H1 (cell line): ENCODE measurements at regions not wholly inside any gene's neighbourhood (a gene's known extent, or its start where the extent isn't known, plus 50 kb on each side); places are given as distances from the start of the nearest gene placed in this dataset.

ENCODE experiments used
- CTCF ChIA-PET: fragments of 300-600 bp; sonication (Branson Sonifier 250); formaldehyde crosslinking; loops from one replicate; lab custom pipeline; 2021; ENCODE audit not compliant: partially characterized antibody; lab: Charles Lee
- POLR2A ChIA-PET: fragments of 300-600 bp; sonication (Branson Sonifier 250); formaldehyde crosslinking; loops from one replicate; lab custom pipeline; 2021; ENCODE audit warnings: inconsistent platforms; ENCODE audit not compliant: partially characterized antibody; lab: Charles Lee
- DNase-seq, 2 experiments: peaks; one replicate each; pipeline versions ENCODE4 v3.0.0 to v3.0.0-alpha.2; 2010 to 2022; ENCODE audit warnings: low spot score in 2 of 2, low read depth in 1 of 2, mixed read lengths in 1 of 2
- FAIRE-seq: peaks from 2 replicates; lab custom pipeline; 2011; peaks lifted over from hg19 to GRCh38; lab: Jason Lieb, UNC
- H2AFZ ChIP-seq: 2 replicates; pipeline ENCODE4 v1.8.1; 2012; ENCODE audit warnings: low read length, inconsistent platforms
- H2AK5ac ChIP-seq: 2 replicates; pipeline ENCODE4 v1.6.1; 2013; ENCODE audit warnings: low read depth, low read length
- H2BK120ac ChIP-seq: replicated peaks from 2 replicates; pipeline ENCODE3; 2013; ENCODE audit warnings: low read depth, low read length, inconsistent platforms
- H2BK12ac ChIP-seq: 2 replicates; pipeline ENCODE4 v1.6.1; 2013; ENCODE audit warnings: low read depth, low read length
- H2BK15ac ChIP-seq: 2 replicates; pipeline ENCODE4 v1.6.1; 2013; ENCODE audit warnings: low read length
- H2BK20ac ChIP-seq: 2 replicates; pipeline ENCODE4 v1.6.1; 2013; ENCODE audit warnings: low read length
- H2BK5ac ChIP-seq: 2 replicates; pipeline ENCODE4 v1.6.1; 2013; ENCODE audit warnings: low read depth, low read length
- H3K14ac ChIP-seq: 2 replicates; pipeline ENCODE4 v1.6.1; 2013; ENCODE audit warnings: inconsistent platforms; ENCODE audit not compliant: insufficient read length
- H3K18ac ChIP-seq: 2 replicates; pipeline ENCODE4 v1.6.1; 2013; ENCODE audit warnings: low read length; ENCODE audit errors: extremely low read depth
- H3K23ac ChIP-seq: 2 replicates; pipeline ENCODE4 v1.6.1; 2013; ENCODE audit warnings: inconsistent platforms; ENCODE audit not compliant: insufficient read length
- H3K23me2 ChIP-seq: 2 replicates; pipeline ENCODE4 v1.6.1; 2013; ENCODE audit warnings: low read depth, low read length
- H3K27ac ChIP-seq: 2 replicates; pipeline ENCODE4 v1.6.1; 2011; ENCODE audit warnings: low read depth, low read length, inconsistent platforms
- H3K27me3 ChIP-seq, 4 experiments: replicated peaks in 1 of 4; 1 replicate in 1 of 4; 2 replicates in 3 of 4; pipeline versions ENCODE4 v1.6.1 to v1.8.1; 2011 to 2013; ENCODE audit warnings: low read length in 3 of 4, mild to moderate bottlenecking in 3 of 4, inconsistent platforms in 2 of 4, mixed read lengths in 2 of 4, moderate library complexity in 1 of 4; ENCODE audit not compliant: control insufficient read depth in 3 of 4, insufficient read depth in 3 of 4; ENCODE audit errors: extremely low read depth in 1 of 4
- H3K36me3 ChIP-seq, 4 experiments: 2 replicates each; pipeline versions ENCODE4 v1.6.1 to v1.8.1; 2011 to 2013; ENCODE audit warnings: mild to moderate bottlenecking in 4 of 4, low read length in 3 of 4, moderate library complexity in 2 of 4, control low read depth in 1 of 4, inconsistent platforms in 1 of 4; ENCODE audit not compliant: insufficient read depth in 4 of 4, control insufficient read depth in 2 of 4
- H3K4ac ChIP-seq: replicated peaks from 2 replicates; pipeline ENCODE3; 2013; ENCODE audit warnings: low read length, low read depth, mixed read lengths, inconsistent platforms; ENCODE audit not compliant: insufficient read length
- H3K4me1 ChIP-seq, 4 experiments: replicated peaks in 1 of 4; 1 replicate in 1 of 4; 2 replicates in 3 of 4; pipeline versions ENCODE4 v1.6.1 to v1.8.1; 2011 to 2013; ENCODE audit warnings: low read length in 3 of 4, inconsistent platforms in 2 of 4, mixed read lengths in 1 of 4; ENCODE audit not compliant: insufficient read depth in 4 of 4, control insufficient read depth in 3 of 4
- H3K4me2 ChIP-seq, 2 experiments: 2 replicates each; pipeline versions ENCODE4 v1.6.1 to v1.8.1; 2011 to 2013; ENCODE audit warnings: low read depth in 2 of 2, low read length in 2 of 2, control low read depth in 1 of 2, inconsistent platforms in 1 of 2, mild to moderate bottlenecking in 1 of 2; ENCODE audit not compliant: insufficient read depth in 1 of 2
- H3K4me3 ChIP-seq, 4 experiments: fragments of 200-600, 300-600 bp in 1 of 4; sonication (generic), shearing (Covaris generic), sonication (Bioruptor Twin) in 1 of 4; 2 replicates each; pipeline versions ENCODE4 v1.5.1 to v1.8.1; 2011 to 2016; ENCODE audit warnings: low read length in 4 of 4, low read depth in 3 of 4, control low read depth in 2 of 4, inconsistent platforms in 2 of 4, mild to moderate bottlenecking in 2 of 4, mixed read lengths in 1 of 4, moderate library complexity in 1 of 4; ENCODE audit not compliant: insufficient read depth in 2 of 4; ENCODE audit errors: extremely low read depth in 1 of 4
- H3K56ac ChIP-seq: replicated peaks from 2 replicates; pipeline ENCODE3; 2013; ENCODE audit warnings: low read depth, mild to moderate bottlenecking, mixed read lengths, low read length, inconsistent platforms; ENCODE audit not compliant: insufficient read length
- H3K79me1 ChIP-seq: 2 replicates; pipeline ENCODE4 v1.6.1; 2013; ENCODE audit warnings: low read depth, low read length, control low read depth
- H3K79me2 ChIP-seq, 2 experiments: 2 replicates each; pipeline versions ENCODE4 v1.6.1 to v1.8.1; 2012 to 2013; ENCODE audit warnings: low read length in 2 of 2, mild to moderate bottlenecking in 2 of 2, inconsistent platforms in 1 of 2; ENCODE audit not compliant: insufficient read depth in 2 of 2, control insufficient read depth in 1 of 2
- H3K9ac ChIP-seq, 4 experiments: replicated peaks in 1 of 4; 1 replicate in 1 of 4; 2 replicates in 3 of 4; pipeline versions ENCODE4 v1.6.1 to v1.8.1; 2011 to 2013; ENCODE audit warnings: low read depth in 3 of 4, low read length in 3 of 4, control low read depth in 2 of 4, mild to moderate bottlenecking in 2 of 4, moderate library complexity in 2 of 4, inconsistent platforms in 1 of 4; ENCODE audit errors: extremely low read depth in 1 of 4
- H3K9me3 ChIP-seq, 2 experiments: 2 replicates each; pipeline versions ENCODE4 v1.6.1 to v1.8.1; 2012 to 2013; ENCODE audit warnings: mild to moderate bottlenecking in 2 of 2, moderate library complexity in 2 of 2, control low read depth in 1 of 2, inconsistent platforms in 1 of 2, low read depth in 1 of 2, low read length in 1 of 2, mixed read lengths in 1 of 2; ENCODE audit not compliant: insufficient read depth in 2 of 2
- H4K20me1 ChIP-seq, 2 experiments: replicated peaks in 1 of 2; 2 replicates each; pipeline versions ENCODE3 to v1.8.1; 2011 to 2013; ENCODE audit warnings: inconsistent platforms in 2 of 2, low read length in 2 of 2, mild to moderate bottlenecking in 1 of 2; ENCODE audit not compliant: insufficient read depth in 2 of 2, control insufficient read depth in 1 of 2
- H4K5ac ChIP-seq: 2 replicates; pipeline ENCODE4 v1.6.1; 2013; ENCODE audit warnings: low read length, low read depth, mixed read lengths, inconsistent platforms; ENCODE audit not compliant: insufficient read length
- H4K8ac ChIP-seq: 2 replicates; pipeline ENCODE4 v1.8.0; 2013; ENCODE audit warnings: mild to moderate bottlenecking, moderate library complexity, low read length, inconsistent platforms; ENCODE audit not compliant: insufficient read depth; ENCODE audit errors: extremely low read depth
- H4K91ac ChIP-seq: replicated peaks from 2 replicates; pipeline ENCODE3; 2013; ENCODE audit warnings: low read length, mixed read lengths, inconsistent platforms; ENCODE audit not compliant: insufficient read length
- BACH1 ChIP-seq: IDR thresholded peaks from 2 replicates; pipeline ENCODE4 v1.6.1; 2012; ENCODE audit warnings: low read length, improper control_type of control experiment
- BCL11A ChIP-seq, 2 experiments: IDR thresholded peaks; one replicate each; pipeline ENCODE4 v1.6.1; 2011; ENCODE audit warnings: low read depth in 2 of 2, low read length in 2 of 2, mild to moderate bottlenecking in 2 of 2
- CBX8 ChIP-seq: fragments of 300-800, 300-1000 bp; sonication (generic); IDR thresholded peaks from 2 replicates; pipeline ENCODE4 v1.7.1; 2016; ENCODE audit warnings: low read depth, low read length, borderline replicate concordance
- CHD1 ChIP-seq: IDR thresholded peaks from 2 replicates; pipeline ENCODE4 v1.6.1; 2012; ENCODE audit warnings: low read depth, low read length, improper control_type of control experiment
- CREB1 ChIP-seq: IDR thresholded peaks from 2 replicates; pipeline ENCODE4 v1.6.1; 2012; ENCODE audit warnings: inconsistent platforms
- FOSL1 ChIP-seq: IDR thresholded peaks from 2 replicates; pipeline ENCODE4 v1.6.1; 2011; ENCODE audit warnings: mild to moderate bottlenecking, low read depth, low read length, moderate library complexity; ENCODE audit not compliant: insufficient read depth
- GABPA ChIP-seq: IDR thresholded peaks from 2 replicates; pipeline ENCODE4 v1.6.1; 2011; ENCODE audit warnings: mild to moderate bottlenecking, low read length, moderate library complexity, borderline replicate concordance; ENCODE audit not compliant: insufficient read depth
- JUND ChIP-seq: IDR thresholded peaks from 2 replicates; pipeline ENCODE4 v1.6.1; 2011; ENCODE audit warnings: mild to moderate bottlenecking, improper control_type of control experiment, low read length
- KDM4A ChIP-seq: IDR thresholded peaks from one replicate; pipeline ENCODE4 v1.7.1; 2012; ENCODE audit warnings: low read depth, mild to moderate bottlenecking, moderate library complexity, low read length, inconsistent platforms; ENCODE audit not compliant: severe bottlenecking
- MAFK ChIP-seq: IDR thresholded peaks from 2 replicates; pipeline ENCODE4 v1.6.1; 2012; ENCODE audit warnings: low read depth, mild to moderate bottlenecking, improper control_type of control experiment, low read length
- RXRA ChIP-seq: IDR thresholded peaks from 2 replicates; pipeline ENCODE4 v1.6.1; 2011; ENCODE audit warnings: low read depth, mild to moderate bottlenecking, low read length, moderate library complexity; ENCODE audit not compliant: insufficient read depth
- YY1 ChIP-seq: IDR thresholded peaks from 2 replicates; pipeline ENCODE4 v1.6.1; 2011; ENCODE audit warnings: low read depth, mild to moderate bottlenecking, low read length
- ZNF274 ChIP-seq: IDR thresholded peaks from 2 replicates; pipeline ENCODE4 v1.7.0; 2012; ENCODE audit warnings: low read length, borderline replicate concordance; ENCODE audit errors: extremely low read depth
- WGBS, 2 experiments: shearing (Covaris generic) in 1 of 2; methylation state at CpG; one replicate each; pipeline versions ENCODE4 v1.1.6 to v1.1.7; 2013 to 2015; ENCODE audit warnings: low lambda C conversion rate in 2 of 2, mixed read lengths in 2 of 2, inconsistent platforms in 1 of 2, low coverage in 1 of 2, missing lambda C conversion rate in 1 of 2; ENCODE audit not compliant: insufficient replicate concordance in 2 of 2, insufficient coverage in 1 of 2, insufficient read length in 1 of 2; ENCODE audit errors: extremely low coverage in 1 of 2, missing lambda C conversion rate in 1 of 2; 5-methylcytosine and 5-hydroxymethylcytosine counted together
- TF ChIP-seq, protein P1 (sequence below): IDR thresholded peaks from 2 replicates; pipeline ENCODE4 v1.6.1; 2012; ENCODE audit warnings: low read length, inconsistent platforms

DNA sequence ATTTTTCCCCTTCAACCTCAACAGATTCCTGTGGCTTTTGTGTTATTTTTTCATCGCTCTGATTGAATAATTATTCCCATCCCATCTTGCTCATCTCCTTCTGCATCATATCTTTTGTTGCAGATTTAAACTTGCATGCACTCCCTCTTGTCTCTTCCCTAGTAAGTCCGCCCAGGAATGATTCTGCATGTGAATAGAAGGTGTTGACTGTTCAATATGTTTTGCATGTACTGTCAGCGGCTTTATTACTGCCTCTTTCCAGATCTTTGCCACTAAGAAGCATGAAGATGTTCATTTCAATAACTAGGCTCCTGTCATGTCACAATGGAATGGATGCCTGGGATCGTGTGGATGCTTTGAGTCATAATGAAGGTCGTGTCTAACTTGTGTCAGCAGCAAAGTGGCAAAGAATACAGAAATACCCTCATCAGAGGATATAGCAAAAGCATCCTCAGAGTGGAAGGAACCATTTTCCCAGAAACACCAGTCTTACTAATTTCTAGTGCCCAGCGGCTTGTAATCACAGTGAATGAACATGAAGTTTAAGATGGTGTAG, 62.6 kb upstream of the SEM1 start:
- 85% methylated on average over 6 of the region's 6 CpGs; no CpG with 5 or more reads in 1 of the 2 experiments for WGBS, 2 experiments
- H2AFZ ChIP-seq: no peak overlapping the region
- no peak for TF ChIP-seq ZNF274
- no peak for TF ChIP-seq GABPA
- TF ChIP-seq CBX8: no peak
- no peak for TF ChIP-seq YY1
- TF ChIP-seq, protein P1, sequence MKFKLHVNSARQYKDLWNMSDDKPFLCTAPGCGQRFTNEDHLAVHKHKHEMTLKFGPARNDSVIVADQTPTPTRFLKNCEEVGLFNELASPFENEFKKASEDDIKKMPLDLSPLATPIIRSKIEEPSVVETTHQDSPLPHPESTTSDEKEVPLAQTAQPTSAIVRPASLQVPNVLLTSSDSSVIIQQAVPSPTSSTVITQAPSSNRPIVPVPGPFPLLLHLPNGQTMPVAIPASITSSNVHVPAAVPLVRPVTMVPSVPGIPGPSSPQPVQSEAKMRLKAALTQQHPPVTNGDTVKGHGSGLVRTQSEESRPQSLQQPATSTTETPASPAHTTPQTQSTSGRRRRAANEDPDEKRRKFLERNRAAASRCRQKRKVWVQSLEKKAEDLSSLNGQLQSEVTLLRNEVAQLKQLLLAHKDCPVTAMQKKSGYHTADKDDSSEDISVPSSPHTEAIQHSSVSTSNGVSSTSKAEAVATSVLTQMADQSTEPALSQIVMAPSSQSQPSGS: no peak
- TF ChIP-seq JUND: no peak
- no peak for TF ChIP-seq CREB1
- no peak for TF ChIP-seq BACH1
- TF ChIP-seq RXRA: no peak
- no peak for TF ChIP-seq BCL11A (IDR thresholded peaks at IDR 0.05; ENCODE audit: low read depth in 2 of 2, low read length in 2 of 2)
- TF ChIP-seq CHD1: no peak
- no peak for TF ChIP-seq MAFK
- no peak for TF ChIP-seq KDM4A
- no peak for TF ChIP-seq FOSL1

More for the DNA sequence above, 62.6 kb upstream of the SEM1 start:
- Histone ChIP-seq H3K4me2 (no peak overlapping the region), H3K9me3 (no peaks in the 10 kb centered on the region), H2BK15ac (no peak overlapping the region), H4K8ac (no peak overlapping the region), H2BK20ac (no peak overlapping the region), H3K36me3 (no peaks in the 10 kb centered on the region), H3K4me3 (no peak overlapping the region), H2AK5ac (no peak overlapping the region), H4K5ac (no peak overlapping the region), H3K56ac (no peak overlapping the region), H3K23ac (no peak overlapping the region), H3K9ac (no peak overlapping the region), H4K20me1 (no peaks in the 10 kb centered on the region), H3K4ac (no peak overlapping the region), H2BK12ac (no peak overlapping the region), H3K79me1 (no peaks in the 10 kb centered on the region), H3K4me1 (peaks cover 0 to 3% (median 0%) of the 10 kb centered on the region in 4 experiments; a peak in 1 of 7 replicates), H3K79me2 (no peaks in the 10 kb centered on the region), H4K91ac (no peak overlapping the region), H3K18ac (no peak overlapping the region), H3K27me3 (peaks cover 0 to 1% (median 0%) of the 10 kb centered on the region in 4 experiments; a peak in 1 of 7 replicates), H3K14ac (no peak overlapping the region), H3K23me2 (no peaks in the 10 kb centered on the region), H2BK5ac (no peak overlapping the region), H3K27ac (no peak overlapping the region), H2BK120ac (no peak overlapping the region)
- ChIA-PET CTCF (no interaction called here), POLR2A (no interaction called here)
- DNase-seq (no peak), FAIRE-seq (no peak)
